ENCODE measurements at regions not wholly inside any gene's neighbourhood (a gene's known extent, or its start where the extent isn't known, plus 50 kb on each side); places are given as distances from the start of the nearest gene placed in this dataset.

DNA sequence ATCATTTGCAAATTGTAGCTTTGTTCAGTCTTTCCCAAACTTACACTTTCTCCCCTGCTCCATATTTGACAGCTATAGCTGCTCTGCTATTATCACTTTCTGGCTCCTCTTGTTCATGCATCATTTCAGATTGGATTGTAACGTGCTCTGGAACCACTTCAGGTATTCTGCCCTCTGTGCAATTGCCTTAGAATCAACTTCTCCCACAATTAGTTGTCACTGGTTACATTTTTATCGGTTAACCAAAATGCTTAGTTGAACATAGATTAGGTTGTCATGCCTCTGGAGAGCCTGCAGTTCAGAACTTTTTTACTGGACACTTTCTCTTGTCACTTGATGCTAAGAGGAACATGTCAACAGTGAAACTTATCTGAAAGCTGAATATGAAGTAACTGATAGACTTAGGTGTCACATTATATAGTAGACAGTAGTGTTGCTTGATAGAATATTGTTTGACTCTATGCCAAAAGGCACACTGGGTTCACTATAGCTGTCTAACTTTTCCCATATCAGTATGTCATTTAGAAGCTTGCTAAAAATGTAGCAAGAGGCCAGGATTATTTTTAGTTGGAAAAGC lies 127.7 kb upstream of the PTPRK start:
- Mint-ChIP-seq H3K4me3 (no peak overlapping the region), H3K27ac (no peak overlapping the region), H3K36me3 (ENCODE audit: insufficient read depth in 1 of 3, low read depth in 3 of 3) (no peaks in the 10 kb centered on the region), H3K9me3 (no peaks in the 10 kb centered on the region), H3K27me3 (ENCODE audit: low read depth) (no peaks in the 10 kb centered on the region), H3K4me1 (peaks cover 0 to 7% of the 10 kb centered on the region in 2 experiments; a peak in 1 of 4 replicates)
- Histone ChIP-seq H4K20me1 (ENCODE audit: control insufficient read depth, insufficient read depth, insufficient read length) (no peaks in the 10 kb centered on the region), H4K8ac (replicated peaks; ENCODE audit: insufficient read length, low read depth, low read length) (no peak overlapping the region), H4K5ac (ENCODE audit: insufficient read length, low read depth, low read length) (no peak overlapping the region), H2AK5ac (ENCODE audit: insufficient read length, low read length) (no peak overlapping the region), H4K91ac (ENCODE audit: insufficient read length, low read depth, low read length) (no peak overlapping the region), H3K4me1 (ENCODE audit: insufficient read depth, low read length) (no peaks in the 10 kb centered on the region), H3K56ac (ENCODE audit: insufficient read length, low read depth, low read length) (no peak overlapping the region), H3K9me3 (ENCODE audit: control insufficient read depth, low read depth, low read length) (no peaks in the 10 kb centered on the region), H3K79me1 (ENCODE audit: insufficient read depth, low read depth, low read length, poor library complexity, severe bottlenecking) (no peaks in the 10 kb centered on the region), H2BK5ac (ENCODE audit: insufficient read length, low read length) (no peak overlapping the region), H3K79me2 (ENCODE audit: insufficient read depth, low read length) (no peaks in the 10 kb centered on the region), H3K4ac (ENCODE audit: low read depth, low read length) (no peak overlapping the region), H2AFZ (ENCODE audit: low read length) (no peak overlapping the region), H2BK12ac (ENCODE audit: insufficient read length, low read depth, low read length) (no peak overlapping the region), H2BK20ac (ENCODE audit: low read depth, low read length, poor library complexity, severe bottlenecking) (no peak overlapping the region), H3K18ac (ENCODE audit: insufficient read length, low read depth, low read length) (no peak overlapping the region), H3K4me2 (ENCODE audit: insufficient read depth, insufficient read length, low read length) (no peak overlapping the region), H2BK15ac (ENCODE audit: low read depth, low read length) (no peak overlapping the region), H3K9ac (ENCODE audit: extremely low read depth, insufficient read length, low read length) (no peak overlapping the region), H2BK120ac (ENCODE audit: low read depth, low read length, poor library complexity, severe bottlenecking) (no peak overlapping the region), H3K27me3 (ENCODE audit: insufficient read depth, low read length) (no peaks in the 10 kb centered on the region), H3K23me2 (ENCODE audit: insufficient read length, low read depth, low read length, poor library complexity, severe bottlenecking) (no peaks in the 10 kb centered on the region), H3K14ac (ENCODE audit: insufficient read depth, low read length) (no peak overlapping the region), H3K27ac (ENCODE audit: insufficient read length, low read depth, low read length) (no peak overlapping the region), H3T11ph (ENCODE audit: low read length) (no peak overlapping the region), H3K23ac (ENCODE audit: insufficient read length, low read depth, low read length) (no peak overlapping the region)
- DNase-seq, result no peak
- WGBS (ENCODE audit: extremely low coverage, insufficient read length, low lambda C conversion rate), result no CpG with 5 or more reads among the region's 2 CpGs
- TF ChIP-seq, protein P1, sequence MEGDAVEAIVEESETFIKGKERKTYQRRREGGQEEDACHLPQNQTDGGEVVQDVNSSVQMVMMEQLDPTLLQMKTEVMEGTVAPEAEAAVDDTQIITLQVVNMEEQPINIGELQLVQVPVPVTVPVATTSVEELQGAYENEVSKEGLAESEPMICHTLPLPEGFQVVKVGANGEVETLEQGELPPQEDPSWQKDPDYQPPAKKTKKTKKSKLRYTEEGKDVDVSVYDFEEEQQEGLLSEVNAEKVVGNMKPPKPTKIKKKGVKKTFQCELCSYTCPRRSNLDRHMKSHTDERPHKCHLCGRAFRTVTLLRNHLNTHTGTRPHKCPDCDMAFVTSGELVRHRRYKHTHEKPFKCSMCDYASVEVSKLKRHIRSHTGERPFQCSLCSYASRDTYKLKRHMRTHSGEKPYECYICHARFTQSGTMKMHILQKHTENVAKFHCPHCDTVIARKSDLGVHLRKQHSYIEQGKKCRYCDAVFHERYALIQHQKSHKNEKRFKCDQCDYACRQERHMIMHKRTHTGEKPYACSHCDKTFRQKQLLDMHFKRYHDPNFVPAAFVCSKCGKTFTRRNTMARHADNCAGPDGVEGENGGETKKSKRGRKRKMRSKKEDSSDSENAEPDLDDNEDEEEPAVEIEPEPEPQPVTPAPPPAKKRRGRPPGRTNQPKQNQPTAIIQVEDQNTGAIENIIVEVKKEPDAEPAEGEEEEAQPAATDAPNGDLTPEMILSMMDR (conservative IDR thresholded peaks at IDR 0.05), result no peak
